ENCODE measurements at regions not wholly inside any gene's neighbourhood (a gene's known extent, or its start where the extent isn't known, plus 50 kb on each side); places are given as distances from the start of the nearest gene placed in this dataset.

- TF ChIP-seq CTCF (IDR thresholded peaks at IDR 0.05; ENCODE audit: poor library complexity, severe bottlenecking) (no peak), REST (IDR thresholded peaks at IDR 0.05; ENCODE audit: borderline replicate concordance) (no peak), EZH2 (IDR thresholded peaks at IDR 0.05; ENCODE audit: borderline replicate concordance, insufficient read depth, low read length, poor library complexity, severe bottlenecking) (no peak), RAD21 (conservative IDR thresholded peaks at IDR 0.05) (no peak), POLR2AphosphoS5 (IDR thresholded peaks at IDR 0.05) (no peak), MXI1 (conservative IDR thresholded peaks at IDR 0.05; ENCODE audit: poor library complexity, severe bottlenecking) (no peak), SMC3 (conservative IDR thresholded peaks at IDR 0.05; ENCODE audit: poor library complexity) (no peak), TAF1 (IDR thresholded peaks at IDR 0.05; ENCODE audit: low read depth) (no peak)
These were observed 263.9 kb upstream of the APCDD1 start for GRCh38 chr18:10190564-10190963.
